Stimulated activated naive CD8-positive, alpha-beta T cell treated with anti-CD3 and anti-CD28 coated beads, Interleukin-15, Interleukin-2, amounts not matched to agents 100 U/mL and 50 U/mL, for 24 hours (primary cell): ENCODE measurements at regions not wholly inside any gene's neighbourhood (a gene's known extent, or its start where the extent isn't known, plus 50 kb on each side); places are given as distances from the start of the nearest gene placed in this dataset.
"Not testable (repeated sequence)": the region's sequence is repeated elsewhere in the genome, so short reads cannot be mapped to it uniquely, and the experiment has no call there.

Experiments
- ATAC-seq: fragments of 150-1000 bp; cut with Tn5 transposase; one replicate; pipeline ENCODE4 v1.10.0; 2021
- DNase-seq: peaks from one replicate; pipeline ENCODE4 v3.0.0; 2021

DNA sequence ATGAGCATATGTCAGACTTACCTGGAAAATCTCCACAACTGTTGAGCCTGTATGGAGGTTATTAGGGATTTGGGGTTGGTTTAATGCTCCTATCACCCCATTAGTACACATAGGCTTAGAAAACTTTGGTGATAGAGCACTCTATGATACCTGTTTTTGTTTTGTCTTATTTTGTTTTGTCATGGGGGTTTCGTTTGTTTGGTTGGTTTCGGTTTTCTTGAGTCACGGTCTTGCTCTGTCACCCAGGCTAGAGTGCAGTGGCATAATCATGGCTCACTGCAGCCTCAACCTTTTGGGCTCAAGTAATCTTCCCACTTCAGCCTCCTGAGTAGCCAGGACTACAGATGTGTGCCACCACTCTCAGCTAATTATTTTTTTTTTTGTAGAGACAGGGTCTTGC, 70.0 kb downstream of the MZT1 start:
- ATAC-seq (no peak), DNase-seq (no peak)

GRCh38 chr13:72656357-72656756, 71.1 kb downstream of the MZT1 start:
- no peak for ATAC-seq
- DNase-seq: no peak

DNA sequence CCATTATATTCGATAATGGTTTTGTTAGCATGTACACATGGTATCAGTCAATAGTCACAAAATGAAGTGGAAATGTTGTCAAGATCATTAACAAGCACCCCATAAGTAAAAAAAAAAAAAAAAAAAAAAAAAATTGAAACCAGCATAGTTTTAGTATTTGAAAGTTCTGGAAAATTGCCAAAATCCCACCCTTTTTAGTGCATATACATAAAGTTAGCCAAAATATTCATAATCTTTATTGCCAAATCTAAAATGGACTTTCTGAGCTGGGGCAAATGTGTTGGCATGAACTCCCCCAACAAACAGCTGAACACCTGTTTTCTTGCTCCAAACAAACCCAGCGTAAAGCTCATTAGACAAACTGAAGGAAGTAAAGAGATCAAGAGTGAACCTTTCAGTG, 73.9 kb downstream of the MZT1 start:
- no peak for ATAC-seq
- no peak for DNase-seq

GRCh38 chr13:72652681-72653080, 74.7 kb downstream of the MZT1 start:
- DNase-seq (no peak), ATAC-seq (no peak)

DNA sequence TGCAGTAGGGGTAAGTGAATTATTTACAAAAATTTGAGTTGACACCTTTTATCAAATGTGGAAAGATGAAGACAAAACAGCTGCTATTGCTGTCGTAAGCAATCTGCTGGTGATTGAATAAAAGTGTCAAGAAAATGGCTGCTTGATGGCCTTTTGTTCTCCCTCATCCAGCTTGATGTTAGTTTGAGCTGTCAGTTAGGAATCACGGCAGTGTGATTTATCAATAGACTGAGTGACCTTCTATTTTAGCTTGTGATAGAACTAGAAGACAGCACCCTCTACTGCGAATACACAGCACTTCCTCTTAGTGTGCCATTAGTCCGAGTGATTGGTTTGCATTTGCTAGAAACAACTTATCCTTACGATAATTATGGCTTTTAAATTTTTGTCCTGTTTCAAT, 76.3 kb downstream of the MZT1 start:
- DNase-seq (no peak), ATAC-seq (no peak)

GRCh38 chr13:72650051-72650700, 77.3 kb downstream of the MZT1 start:
- DNase-seq (no peak), ATAC-seq (no peak)

DNA sequence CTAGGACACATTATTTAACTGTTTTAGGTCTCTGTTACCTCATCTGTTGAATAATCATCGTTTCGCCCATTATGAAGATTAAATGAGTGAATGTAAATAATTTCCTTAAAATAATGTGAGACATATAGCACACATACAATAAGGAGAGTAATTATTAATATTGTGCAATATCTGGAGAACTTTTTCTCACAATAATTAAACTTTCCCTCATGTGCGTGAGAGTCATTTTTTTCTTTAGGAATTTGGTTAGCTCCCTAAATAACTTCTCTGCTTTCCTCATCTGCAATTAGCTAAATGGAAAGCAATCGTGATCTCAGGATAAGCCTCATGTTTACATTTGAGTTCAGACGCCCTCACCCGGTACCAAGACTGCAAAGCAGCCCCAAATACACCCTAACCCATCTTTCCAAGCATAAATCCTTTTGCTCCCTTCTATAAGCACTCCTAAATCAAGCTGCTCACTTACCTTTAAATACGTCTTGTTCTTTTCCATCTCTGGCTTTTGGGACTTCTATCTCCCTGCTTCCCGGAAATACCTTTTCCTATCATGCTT, 78.8 kb downstream of the MZT1 start:
- DNase-seq (no peak), ATAC-seq (no peak)

DNA sequence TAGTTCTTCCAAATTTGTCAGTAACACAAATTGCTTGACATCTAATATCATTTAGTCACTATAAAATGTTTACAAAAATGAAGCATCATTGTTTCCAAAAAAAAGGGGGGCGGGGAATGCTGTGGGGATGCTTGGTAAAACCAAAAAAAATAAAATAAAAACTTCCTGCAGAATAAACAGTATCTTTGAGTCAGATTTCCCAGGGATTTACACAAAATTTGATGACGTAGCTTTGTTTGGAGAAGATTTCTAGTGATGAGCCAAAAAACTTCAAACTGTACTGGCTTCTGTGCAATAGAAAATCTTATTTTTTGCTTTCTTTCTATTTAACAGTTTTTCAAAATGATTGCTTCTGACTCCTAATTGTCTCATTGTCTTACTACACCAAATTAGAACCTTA, 80.0 kb downstream of the MZT1 start:
- DNase-seq (no peak), ATAC-seq (no peak)

DNA sequence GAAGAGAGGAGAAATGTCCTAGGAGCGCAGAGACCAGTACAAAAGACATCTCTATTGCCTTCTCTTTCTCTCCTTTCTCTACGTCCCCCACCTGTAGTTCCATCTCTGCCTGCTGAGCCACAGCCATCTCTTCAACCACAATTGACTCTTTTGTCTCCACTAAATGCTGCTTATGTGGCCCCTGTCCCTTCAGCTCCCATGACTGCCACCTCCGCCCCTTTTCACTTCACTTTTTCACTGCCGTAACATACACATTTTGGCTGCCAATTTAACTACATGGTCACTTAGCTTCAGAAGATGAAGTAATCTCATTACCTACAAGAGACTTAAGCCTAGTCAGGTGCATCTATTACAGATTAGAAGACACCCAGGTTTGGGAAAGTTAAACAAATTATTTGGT, 81.9 kb downstream of the MZT1 start:
- DNase-seq: no peak
- ATAC-seq: no peak

- ATAC-seq: no peak
- DNase-seq: peak; percentile 71
Measured at GRCh38 chr13:72643311-72643989, 84.0 kb downstream of the MZT1 start.

DNA sequence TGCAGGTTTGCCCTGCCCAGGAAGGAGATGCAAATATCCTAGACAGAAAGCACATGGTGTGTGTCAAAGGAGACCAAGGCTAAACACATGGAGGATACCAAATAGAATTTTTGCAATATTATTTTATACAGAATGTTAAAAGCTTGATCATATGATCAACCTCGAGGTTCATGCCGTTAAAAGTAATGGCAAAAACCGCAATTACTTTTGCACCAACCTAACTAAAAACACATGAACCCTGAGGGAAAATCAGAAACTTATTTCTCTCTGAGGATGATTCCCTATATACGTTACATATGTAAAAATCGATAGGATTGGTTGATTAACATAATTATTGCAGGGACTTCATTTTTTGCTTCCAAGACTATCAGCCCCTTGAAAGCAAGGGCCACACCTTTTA, 88.1 kb downstream of the MZT1 start:
- DNase-seq: no peak
- ATAC-seq: no peak

DNA sequence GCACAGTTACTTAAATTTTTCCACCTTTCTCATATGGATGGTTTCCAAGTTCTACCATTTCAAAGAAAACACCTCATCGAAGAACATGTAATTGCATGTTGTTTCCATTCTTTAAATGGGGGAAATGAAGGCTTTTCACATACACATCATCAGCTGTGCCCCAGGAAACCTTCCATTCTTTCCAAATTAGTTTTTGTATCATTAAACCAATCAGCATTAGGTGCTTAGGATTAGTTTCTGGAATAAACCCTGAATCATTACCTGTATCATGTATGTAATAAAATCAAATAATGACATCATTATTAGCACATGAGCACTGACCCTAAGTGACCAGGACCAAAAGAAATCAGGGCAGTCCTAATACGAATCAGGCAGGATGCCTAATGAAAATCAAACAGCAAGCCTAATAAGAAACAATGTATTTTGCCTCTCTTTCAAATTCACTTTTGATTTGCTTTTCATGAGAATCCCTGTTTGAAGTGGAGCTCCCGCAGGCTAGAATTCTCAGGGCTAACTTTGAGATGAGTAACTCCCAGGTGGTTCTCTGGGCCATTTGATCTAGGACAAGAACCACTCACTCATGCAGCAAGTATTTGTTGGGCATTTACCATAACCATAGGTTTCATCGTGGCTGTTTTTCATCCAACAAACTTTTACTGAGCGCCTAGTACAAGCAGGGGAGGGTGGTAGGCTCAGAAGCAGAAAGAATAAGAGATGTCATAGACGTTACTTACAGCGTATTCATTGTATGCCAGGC, 89.2 kb downstream of the MZT1 start:
- DNase-seq (no peak), ATAC-seq (no peak)

DNA sequence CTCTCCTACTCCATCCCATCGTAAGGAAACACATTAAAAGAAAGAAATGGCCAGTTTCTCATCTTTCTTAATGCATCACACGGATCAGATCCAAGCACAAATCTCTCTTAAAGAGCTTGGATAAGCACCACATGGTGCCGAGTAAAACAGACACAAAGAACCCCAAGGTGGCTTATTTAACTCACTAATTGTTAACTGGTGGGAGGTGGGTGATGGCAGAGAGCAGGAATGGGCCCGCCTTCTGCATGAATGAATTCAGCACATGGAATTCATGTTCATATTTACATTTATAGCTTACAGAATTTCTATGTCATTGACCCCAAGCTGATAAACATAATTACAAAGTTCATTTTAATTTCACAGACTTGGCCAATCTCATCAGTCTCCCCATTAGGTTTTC, 89.9 kb downstream of the MZT1 start:
- ATAC-seq (no peak), DNase-seq (no peak)

DNA sequence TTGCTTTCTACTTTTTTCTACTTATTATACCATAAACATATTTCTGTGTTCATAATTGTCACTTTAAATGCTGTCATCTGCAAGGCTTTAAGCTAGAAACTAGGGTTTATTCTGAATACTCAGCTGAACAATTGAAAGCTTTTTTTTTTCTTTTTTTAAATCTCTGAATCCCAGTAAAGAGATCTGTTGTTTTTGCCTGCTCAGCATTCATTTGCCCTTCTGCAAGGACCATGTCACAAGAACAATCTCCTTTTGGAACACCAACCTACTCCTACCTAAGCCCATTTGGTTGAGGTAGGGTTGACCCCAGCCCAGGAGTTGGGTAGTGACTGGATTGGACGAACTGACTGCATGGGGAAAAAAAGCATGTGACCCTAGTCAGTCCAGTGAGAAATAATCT, 92.6 kb downstream of the MZT1 start:
- ATAC-seq: no peak
- DNase-seq: no peak

GRCh38 chr13:72622546-72622945, 104.9 kb downstream of the MZT1 start:
- DNase-seq (no peak), ATAC-seq (no peak)

DNA sequence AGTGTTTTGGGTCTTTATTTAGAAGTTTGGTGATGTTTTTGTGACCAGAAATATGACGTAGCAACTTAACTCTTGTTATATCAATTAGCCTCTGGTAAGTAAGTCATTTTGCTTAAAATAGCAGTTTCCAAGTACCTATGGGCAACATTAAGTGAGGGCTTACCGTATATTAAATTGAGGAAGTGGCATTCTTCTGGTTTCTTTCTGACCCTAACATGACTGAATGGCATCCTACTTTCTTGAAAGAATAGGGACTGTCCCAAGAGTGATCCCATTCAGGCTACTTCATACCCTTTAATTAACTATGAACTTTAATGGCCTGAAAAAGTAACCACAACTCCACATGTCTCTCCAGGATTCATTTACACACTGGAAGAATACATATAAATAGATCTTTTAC, 106.6 kb downstream of the MZT1 start:
- DNase-seq: no peak
- no peak for ATAC-seq

DNA sequence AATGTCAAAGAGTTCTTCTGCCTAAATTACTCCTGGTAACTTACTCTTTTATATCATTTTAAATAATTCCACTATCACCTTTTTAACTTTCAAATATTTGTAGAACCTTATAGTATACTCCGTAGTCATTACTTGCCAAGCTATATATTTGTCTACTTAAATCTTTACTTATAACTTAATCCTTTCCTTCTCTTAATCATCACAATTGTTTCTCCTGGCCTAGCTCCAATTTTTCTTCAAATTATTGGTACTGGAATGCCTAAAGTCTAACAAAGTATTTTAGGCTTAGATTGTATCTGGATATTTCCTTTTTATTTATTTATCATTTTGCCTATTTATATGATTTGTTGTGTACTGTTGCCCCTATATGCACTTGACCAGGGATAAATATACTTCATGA, 109.5 kb downstream of the MZT1 start:
- DNase-seq (no peak), ATAC-seq (no peak)

DNA sequence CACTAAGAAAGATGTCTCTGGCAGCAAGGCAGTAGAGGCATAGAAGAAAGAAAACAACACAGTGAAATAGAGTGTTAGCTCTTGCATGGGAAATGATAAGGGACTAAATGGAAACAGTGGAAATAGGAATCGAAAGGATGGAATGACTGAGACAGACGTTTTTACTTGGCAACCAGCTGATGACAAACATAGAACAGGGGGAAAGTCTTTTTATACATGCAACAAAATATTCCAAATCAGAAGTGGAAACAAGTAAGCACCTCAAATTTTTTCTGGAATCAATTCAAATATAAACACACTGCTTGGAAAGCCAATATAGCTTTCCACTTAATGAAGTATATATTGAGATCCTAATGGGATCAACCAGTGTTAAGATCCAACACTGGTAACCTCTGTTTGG, 110.2 kb downstream of the MZT1 start:
- no peak for DNase-seq
- ATAC-seq: no peak

DNA sequence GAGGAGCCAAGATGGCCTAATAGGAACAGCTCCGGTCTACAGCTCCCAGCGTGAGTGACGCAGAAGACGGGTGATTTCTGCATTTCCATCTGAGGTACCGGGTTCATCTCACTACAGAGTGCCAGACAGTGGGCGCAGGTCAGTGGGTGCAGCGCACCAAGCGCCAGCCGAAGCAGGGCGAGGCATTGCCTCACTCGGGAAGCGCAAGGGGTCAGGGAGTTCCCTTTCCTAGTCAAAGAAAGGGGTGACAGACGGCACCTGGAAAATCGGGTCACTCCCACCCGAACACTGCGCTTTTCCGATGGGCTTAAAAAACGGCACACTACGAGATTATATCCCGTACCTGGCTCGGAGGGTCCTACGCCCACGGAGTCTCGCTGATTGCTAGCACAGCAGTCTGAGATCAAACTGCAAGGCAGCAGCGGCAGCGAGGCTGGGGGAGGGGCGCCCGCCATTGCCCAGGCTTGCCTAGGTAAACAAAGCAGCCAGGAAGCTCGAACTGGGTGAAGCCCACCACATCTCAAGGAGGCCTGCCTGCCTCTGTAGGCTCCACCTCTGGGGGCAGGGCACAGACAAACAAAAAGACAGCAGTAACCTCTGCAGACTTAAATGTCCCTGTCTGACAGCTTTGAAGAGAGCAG, 117.1 kb downstream of the MZT1 start:
- not testable (repeated sequence) for DNase-seq, ATAC-seq

DNA sequence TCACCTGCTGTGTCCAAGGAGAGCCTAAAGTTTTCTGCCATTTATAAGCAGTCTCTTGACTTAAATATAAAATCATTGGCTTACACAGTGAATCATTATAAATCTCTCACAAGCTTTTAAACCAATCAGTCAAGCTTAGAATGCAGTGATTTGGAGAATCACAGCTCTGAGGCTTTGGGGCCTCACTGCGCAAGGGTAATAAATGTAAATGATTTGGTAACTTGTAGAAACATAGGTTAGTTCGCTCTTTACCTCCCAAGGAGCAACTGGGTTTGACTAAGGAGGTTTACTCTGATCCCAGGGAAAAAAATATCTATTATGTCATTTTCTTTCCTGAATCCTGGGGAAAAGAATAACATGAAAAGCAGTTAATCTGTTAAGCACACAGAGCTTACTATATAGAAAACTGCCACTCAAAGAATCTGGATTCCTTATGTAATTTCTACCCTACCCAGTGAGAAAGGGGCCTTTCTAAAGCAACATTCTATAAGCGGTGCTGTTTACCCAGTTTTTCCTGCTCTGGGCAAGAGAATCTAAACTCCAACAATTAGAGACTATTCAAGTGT, 128.2 kb downstream of the MZT1 start:
- ATAC-seq (no peak), DNase-seq (no peak)

DNA sequence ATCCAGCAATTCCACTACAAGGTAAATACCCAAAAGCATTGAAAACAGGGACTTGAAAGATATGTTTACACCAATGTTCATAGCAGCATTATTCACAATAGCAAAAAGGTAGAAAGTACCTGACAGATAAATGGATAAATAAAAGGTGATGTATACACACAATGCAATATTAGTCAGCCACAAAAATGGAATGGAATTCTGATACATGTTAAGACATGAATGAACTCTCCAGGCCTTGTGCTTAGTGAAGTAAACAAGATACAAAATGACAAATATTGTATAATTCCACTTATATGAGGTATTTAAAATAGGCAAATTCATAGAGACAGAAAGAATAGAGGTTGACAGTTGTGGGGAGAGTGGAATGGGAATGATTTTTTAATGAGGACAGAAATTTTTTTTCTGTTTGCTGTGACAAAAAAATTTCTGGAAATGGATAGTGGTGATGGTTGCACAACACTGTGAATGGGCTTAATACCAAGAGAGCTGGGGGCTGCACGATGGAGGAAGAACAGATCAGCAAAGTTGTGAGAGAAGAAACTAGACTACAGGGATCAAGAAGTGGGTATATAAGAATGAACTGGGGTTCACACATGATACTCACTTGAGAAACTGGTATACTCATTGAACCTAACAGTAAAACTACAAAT, 137.2 kb downstream of the MZT1 start:
- DNase-seq (no peak), ATAC-seq (no peak)

GRCh38 chr13:72586518-72586917, 140.9 kb downstream of the MZT1 start:
- DNase-seq (no peak), ATAC-seq (no peak)
